ENCODE measurements at regions not wholly inside any gene's neighbourhood (a gene's known extent, or its start where the extent isn't known, plus 50 kb on each side); places are given as distances from the start of the nearest gene placed in this dataset.

DNA sequence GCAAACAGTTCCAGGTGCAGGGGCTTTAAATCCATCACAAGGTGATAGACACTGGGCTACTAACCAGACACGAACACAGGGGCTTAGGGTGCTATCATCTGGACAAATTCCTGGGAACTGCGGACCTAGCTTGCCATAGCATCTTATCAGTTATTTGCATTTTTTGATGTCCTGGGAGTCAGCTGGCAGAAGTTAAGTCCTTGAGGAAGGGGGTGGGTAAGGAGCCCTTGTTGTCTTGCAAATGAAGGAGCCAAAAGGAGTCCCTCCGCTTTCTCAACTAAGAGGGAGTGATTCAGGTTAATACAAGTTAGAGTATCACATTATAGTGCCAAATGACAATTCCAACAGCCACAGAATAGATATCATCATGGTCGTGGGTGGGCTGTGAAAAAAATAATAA, 108.9 kb downstream of the NPAP1 start:
- TF ChIP-seq POLR2AphosphoS5 (IDR thresholded peaks at IDR 0.05): no peak
- TF ChIP-seq, protein P1, sequence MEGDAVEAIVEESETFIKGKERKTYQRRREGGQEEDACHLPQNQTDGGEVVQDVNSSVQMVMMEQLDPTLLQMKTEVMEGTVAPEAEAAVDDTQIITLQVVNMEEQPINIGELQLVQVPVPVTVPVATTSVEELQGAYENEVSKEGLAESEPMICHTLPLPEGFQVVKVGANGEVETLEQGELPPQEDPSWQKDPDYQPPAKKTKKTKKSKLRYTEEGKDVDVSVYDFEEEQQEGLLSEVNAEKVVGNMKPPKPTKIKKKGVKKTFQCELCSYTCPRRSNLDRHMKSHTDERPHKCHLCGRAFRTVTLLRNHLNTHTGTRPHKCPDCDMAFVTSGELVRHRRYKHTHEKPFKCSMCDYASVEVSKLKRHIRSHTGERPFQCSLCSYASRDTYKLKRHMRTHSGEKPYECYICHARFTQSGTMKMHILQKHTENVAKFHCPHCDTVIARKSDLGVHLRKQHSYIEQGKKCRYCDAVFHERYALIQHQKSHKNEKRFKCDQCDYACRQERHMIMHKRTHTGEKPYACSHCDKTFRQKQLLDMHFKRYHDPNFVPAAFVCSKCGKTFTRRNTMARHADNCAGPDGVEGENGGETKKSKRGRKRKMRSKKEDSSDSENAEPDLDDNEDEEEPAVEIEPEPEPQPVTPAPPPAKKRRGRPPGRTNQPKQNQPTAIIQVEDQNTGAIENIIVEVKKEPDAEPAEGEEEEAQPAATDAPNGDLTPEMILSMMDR (IDR thresholded peaks at IDR 0.05): no peak
